Head of caudate nucleus (tissue), 42 donors: ENCODE measurements at regions not wholly inside any gene's neighbourhood (a gene's known extent, or its start where the extent isn't known, plus 50 kb on each side); places are given as distances from the start of the nearest gene placed in this dataset.
"Not testable (repeated sequence)": the region's sequence is repeated elsewhere in the genome, so short reads cannot be mapped to it uniquely, and the experiment has no call there.

Source experiments
- DNase-seq, 42 donors: peaks; one replicate each; pipeline versions ENCODE4 v3.0.0 to v3.0.0-alpha.2; 2020 to 2021; ENCODE audit warnings: mixed read lengths in 7 of 42
- intact Hi-C: fragments of 100-400 bp; cut with DNase I; formaldehyde crosslinking; loops from one replicate; pipeline ENCODE4 v1.15.0; 2022

DNA sequence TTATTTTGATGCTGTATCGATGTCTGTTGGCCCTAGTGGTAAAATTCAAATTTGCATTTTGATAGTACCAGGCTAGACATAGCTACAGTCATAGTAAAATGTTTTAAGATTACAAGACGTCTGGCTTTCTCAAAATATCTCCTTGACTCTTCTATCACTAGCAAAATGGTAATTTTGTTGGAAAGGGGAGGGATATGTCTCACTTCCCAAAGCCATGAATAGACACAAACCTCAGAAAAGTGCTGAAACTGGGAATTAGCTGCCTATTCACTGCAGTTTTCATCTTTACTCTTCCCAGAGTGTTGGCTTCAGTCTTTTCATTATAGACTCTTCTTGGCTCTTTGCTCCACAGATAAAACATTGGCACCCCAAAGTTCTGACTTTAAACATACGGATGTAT, 1009.9 kb downstream of the ADGRL2 start:
- intact Hi-C loops = no loop called here
- DNase-seq = no peak

DNA sequence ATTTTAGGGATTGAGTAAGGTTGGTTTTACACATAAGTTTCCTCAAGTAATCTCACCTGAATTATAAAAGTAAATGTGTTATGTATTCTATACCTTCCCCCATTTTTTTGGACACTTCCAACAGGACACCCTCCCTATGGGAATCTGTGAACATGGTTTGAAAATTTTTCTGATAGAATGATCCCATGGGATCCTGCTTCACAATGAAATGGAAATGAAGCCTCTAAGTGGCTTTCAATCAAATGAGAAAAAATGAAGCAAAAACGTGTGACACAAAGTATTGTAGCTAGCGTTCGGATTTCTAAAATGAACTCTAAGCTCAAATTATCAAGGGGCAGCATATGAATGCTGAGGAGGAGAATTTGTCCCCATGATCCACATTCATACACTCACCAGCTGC, 1006.8 kb downstream of the ADGRL2 start:
- DNase-seq = no peak
- intact Hi-C loops = no loop called here

DNA sequence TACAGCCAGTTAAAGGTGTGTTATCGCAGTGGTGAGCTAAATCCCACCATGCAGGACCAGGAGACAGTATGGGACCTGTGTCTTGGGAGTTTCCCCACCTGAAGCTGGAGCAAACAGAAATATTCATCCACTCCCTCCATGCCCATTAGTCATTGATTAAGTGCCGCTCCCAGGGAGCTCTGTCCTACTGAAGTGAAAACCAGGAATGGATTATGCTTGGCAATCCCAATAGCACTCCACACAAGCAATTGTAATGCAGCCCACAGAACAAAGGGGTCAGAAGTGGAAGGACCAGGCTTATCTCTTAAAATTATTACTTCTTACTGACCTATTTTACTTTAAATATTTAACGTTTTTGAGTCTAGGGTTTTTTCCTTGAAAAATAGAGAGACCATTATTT, 1005.4 kb downstream of the ADGRL2 start:
- no peak for DNase-seq
- intact Hi-C loops = no loop called here

DNA sequence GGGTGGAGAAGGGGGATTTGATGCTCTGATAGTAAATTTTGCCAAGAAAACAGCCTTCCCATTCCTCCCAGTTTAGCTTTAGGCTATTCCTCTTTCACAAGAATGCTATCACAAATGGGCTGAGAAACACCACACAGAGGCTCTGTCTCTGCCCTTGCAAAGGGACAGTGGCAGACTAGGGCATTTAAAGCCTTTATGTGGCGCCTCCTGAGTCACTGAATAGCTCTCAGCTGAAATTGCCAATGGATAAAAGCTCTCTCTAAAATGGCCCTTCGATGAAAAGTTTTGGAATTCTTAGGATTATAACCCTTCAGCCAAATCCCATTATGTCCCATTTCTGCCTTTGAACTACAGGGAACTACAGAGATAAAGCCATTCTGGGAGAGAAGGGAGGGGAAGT, 1000.4 kb downstream of the ADGRL2 start:
- intact Hi-C loops = no loop called here
- no peak for DNase-seq

DNA sequence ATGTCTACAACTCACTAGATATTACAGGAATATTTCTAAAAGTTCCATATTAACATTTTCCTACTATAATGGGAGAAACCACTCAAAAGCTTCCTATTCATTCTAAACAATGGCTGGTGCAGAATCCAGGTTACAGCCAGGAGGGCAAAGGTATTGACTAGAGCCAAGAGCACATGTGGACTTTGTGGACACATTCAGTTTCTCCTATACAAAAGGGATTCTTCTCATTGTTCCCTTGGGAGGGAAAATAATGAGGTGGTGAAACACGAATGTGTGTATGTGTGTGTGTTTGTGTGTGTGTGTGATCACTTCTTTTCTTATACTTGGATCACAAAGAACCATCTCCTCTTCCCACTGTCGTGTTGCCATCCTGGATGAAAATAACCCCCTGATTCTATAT, 1000.0 kb downstream of the ADGRL2 start:
- DNase-seq = no peak
- intact Hi-C loops = no loop called here

DNA sequence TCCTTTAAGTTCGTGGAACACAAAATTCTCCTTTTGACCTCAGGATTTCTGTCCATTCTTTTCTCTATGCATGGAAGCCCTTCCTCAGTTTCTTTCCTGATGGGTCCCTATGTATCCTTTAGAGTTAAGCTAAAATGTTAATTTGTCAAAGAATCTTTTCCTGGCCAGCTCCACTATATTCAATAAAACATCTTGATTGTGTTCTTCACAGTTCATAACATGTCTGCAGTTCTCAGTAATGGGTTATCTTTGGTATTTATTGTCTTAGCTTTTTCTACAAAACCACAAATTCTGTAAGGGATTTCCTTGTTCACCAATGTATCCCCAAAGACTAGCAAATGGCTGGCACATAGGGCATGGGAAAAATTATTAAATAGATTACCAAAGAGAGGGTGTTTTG, 998.5 kb downstream of the ADGRL2 start:
- no peak for DNase-seq
- intact Hi-C loops = no loop called here

DNA sequence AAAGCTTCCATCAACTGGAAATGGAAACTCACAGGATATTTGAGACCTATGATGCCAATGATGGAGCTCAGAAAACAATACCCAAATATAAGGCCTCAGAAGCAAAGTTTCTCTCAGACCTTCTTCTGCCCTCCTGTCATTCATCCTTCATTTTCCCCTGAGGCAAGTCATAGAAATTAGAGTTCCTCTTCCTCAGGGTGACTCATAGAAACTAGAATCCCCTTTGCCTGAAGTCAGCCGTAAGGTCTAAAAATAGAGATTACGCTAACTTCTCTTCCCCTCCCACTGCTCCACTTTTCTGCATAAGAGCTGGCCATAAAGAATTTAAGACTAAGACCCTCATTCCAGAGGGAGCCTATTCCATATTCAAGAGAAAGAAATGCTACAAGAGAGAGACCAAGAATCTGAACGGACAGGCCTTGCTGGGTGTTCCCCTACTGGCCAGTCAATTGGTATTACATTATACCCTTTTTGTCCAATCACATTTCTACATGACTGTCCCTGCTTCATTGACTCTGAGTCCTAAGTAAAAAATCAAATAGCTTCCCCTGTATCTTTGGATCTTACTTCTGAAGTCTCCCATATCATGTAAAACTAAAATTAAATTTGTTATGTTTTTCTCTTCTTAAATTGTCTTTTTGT, 994.9 kb downstream of the ADGRL2 start:
- no peak for DNase-seq
- intact Hi-C loops = no loop called here

DNA sequence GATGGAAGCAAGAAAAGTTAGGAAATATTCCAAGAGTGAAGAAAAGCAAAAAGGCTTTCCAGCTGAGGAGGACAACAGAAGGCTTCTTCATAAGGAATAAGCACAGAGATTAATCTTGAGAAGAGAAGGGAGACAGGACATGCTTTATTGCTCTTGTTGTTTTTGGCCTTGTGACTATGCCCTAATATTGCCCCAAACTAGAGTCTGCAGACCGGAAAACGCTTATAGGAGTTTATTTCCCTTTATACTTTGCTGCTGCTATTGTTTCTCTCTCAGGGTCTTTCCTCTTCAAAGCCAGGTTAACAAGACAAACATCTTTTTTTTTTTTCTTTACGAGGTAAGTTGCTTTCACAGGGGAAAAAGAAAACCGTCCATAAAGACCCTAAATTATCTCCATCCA, 991.4 kb downstream of the ADGRL2 start:
- intact Hi-C loops = no loop called here

DNA sequence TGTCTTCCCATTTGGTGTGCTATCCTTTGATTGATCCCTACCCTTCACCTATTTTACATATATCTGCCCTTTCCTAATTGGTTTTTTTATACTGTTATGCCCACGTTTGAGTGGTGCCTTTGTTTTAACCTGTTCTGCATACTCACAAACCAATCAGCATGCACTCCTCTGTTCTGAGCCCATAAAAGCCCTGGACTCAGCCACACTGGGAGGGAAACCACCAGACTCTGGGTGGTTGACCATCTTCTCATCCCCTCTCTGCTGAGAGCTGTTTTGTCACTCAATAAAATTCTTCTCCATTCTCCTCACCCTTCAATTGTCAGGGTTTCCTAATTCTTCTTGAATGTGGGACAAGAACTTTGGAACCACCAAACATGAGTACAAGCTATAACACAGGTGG, 989.8 kb downstream of the ADGRL2 start:
- intact Hi-C loops = no loop called here

More for the DNA sequence above, 991.4 kb downstream of the ADGRL2 start:
- no peak for DNase-seq

DNA sequence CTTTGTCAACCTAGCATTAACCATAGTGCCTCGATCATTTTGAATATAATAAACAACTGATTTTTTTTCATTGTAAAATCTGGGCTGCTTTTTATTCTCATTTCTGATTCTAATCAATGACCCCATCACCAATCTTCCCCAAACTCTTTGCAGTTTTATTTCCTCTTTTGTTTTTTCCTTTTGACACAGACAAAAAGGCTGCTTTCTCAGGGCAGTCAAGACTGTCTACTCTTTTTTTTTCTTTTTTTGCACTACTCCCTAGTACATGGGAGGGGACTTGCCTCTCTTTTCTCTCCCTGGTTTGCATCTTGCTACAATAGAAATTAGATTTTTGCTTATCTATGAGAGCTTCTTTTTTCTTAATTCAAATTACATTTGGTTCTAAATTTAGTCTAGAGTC, 987.9 kb downstream of the ADGRL2 start:
- no peak for DNase-seq
- intact Hi-C loops = no loop called here

More for the DNA sequence above, 989.8 kb downstream of the ADGRL2 start:
- DNase-seq = no peak

DNA sequence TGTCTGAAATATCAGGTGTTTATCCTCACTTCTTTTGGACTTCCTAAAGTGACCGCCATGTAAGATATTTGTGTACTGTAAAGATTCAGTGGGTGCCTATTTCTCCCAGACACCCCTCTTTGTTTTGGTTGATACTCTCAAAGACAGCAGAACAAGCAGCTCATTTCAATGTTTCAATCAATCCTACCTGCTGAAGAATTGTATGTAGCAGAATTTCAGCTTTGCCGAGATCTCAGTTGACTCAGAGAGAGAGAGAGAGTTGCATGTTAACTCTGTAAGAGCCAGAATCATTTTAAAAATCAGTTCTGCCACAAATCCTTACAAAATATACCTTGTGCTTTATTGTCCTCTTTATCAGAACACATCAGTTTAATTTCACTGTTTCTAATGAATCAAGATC, 987.3 kb downstream of the ADGRL2 start:
- DNase-seq = no peak
- intact Hi-C loops = no loop called here

DNA sequence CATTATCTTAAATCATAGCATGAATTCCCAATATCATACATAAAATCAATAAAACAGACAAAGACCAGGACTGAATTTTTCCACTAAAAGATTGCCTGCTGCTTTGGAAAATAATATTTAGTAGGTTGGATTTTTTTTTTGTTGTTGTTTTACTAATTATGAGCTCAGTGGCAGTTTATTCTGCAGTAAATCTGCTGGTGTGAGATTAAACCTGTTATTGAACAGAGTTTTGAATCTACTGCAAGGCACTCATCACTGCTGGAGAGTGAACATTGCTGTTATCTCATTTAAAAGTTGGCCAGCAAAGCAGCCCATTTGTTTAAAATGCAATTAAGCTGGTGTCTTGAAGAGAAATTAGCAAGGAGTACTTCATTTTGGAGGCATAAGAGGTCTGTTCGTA, 986.1 kb downstream of the ADGRL2 start:
- intact Hi-C loops = no loop called here
- DNase-seq = no peak

DNA sequence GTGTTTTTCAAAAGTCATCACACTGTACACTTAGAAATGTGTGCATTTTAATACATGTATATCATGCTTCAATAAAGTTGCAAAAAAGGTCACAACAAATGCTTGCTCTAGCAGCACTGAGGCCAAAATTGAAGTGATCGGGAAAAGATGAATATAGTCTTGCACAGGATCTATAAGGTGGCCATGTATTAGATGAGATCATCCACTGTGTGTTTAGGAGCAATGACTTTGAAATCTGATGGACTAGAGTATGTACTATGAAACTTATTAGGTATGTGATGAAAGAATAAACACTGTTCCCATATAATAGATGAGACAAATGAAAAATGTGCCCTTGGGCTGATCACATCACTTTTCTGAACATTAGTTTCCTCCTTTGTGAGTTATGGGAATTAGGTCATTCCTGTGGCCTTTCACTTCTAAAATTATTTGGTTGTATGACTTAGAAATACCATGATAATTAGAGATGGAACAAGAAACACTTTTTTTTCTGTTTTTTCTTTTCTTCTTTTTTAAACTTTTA, 984.6 kb downstream of the ADGRL2 start:
- intact Hi-C loops = no loop called here
- no peak for DNase-seq

DNA sequence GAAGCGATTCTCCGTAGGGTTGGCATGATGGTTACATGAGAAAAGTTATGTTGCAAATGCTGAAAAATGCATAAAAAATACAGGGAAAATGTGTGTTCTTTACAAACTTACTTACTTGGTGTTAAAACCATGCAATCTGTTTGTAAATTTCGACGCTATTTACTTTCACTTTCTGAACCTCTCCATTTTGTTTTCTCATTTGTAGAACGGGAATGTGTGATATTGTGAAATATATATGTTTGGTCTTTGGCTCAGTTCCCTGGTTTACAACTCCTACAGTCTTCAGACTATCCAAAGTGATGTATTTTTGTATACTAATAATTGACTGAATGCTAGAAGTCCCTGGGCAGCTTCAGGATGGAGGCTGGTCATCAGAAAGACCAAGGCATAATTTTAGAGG, 982.3 kb downstream of the ADGRL2 start:
- no peak for DNase-seq
- intact Hi-C loops = no loop called here

DNA sequence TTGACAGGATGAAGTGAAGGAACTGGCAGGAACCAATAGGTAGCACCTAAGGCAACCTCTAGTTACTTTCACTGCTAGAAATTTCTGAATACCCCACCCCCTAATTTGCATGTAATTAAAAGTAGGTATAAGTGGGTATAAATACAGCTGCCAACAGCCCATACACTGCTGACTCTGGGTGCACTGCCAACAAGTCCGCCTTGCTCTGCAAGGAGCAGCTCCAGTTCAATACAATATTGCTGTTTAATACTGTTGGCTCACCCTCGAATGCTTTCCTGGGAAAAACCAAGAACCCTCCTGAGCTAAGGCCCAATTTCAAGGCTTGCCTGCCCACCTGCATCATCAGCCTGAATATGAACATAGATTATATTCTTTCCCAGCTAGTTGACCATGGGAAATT, 981.9 kb downstream of the ADGRL2 start:
- DNase-seq = no peak
- intact Hi-C loops = no loop called here

DNA sequence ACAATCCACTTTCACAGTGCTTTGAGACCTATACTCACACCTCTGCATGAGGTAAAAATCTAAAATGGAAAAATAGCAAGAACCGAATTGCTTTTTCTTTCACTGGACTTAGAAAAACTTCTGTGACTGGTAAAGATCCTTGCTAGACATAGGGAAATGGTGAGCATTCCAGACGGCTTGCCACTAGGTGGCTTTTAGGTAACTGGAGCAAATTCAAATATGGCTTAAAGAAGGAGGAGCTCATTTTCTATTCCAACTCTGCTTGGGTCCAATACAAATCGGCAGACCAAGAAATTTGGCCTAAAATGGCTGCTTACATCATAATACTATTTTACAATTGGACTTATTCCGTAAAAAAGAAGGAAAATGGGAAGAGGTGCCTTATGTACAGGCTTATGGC, 977.9 kb downstream of the ADGRL2 start:
- intact Hi-C loops = no loop called here
- DNase-seq = no peak

DNA sequence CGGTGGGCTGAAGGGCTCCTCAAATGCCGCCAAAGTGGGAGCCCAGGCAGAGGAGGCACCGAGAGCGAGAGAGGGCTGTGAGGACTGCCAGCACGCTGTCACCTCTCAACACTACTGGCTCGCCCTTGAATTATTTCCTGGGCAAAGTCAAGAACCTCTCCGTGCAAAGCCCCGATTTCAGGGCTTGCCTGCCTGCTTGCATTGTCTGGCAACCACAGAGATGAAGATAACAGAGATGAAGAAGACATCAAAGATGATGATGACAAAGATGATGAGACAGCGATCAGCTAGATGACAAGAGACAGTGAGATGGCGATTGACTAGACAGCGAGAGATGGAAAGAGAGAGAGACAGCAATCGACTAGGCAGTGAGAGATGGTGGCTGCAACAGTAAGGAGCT, 976.5 kb downstream of the ADGRL2 start:
- no peak for DNase-seq
- intact Hi-C loops = no loop called here

DNA sequence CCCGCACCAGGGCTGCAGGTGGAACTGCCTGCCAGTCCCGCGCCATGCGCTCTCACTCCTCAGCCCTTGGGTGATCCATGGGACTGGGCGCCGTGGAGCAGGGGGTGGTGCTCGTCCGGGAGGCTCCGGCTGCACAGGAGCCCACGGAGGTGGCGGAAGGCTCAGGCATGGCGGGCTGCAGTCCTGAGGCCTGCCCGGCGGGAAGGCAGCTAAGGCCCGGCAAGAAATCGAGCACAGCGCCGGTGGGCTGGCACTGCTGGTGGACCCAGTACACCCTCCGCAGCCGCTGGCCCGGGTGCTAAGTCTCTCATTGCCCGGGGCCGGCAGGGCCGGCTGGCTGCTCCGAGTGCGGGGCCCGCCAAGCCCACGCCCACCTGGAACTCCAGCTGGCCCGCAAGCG, 976.0 kb downstream of the ADGRL2 start:
- DNase-seq, intact Hi-C loops: not testable (repeated sequence)

DNA sequence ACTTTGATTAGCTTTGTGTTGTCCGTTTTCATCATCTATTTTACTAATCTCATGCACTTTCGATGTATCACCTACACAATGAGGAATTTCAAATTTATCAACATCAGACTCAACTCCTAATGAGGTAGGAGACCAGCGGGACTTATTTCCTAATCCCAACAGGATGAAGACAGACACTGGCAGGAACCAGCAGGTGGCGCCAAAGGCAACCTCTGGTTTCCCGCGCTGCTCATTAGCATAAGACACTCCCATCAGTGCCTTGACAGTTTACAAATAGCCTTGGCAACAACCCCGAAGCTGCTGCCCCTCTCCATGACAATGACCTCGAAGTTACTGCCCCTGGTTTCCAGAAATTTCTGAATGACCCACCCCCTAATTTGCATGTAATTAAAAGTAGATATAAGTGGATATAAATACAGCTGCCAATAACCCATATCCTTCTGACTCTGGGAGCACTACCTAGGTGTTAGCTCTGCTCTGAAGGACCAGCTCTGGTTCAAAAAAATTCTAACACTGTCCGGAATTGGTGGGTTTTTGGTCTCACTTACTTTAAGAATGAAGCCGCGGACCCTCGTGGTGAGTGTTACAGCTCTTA, 974.8 kb downstream of the ADGRL2 start:
- intact Hi-C loops = no loop called here
- peak in 41 of 42 donors; percentile 13 to 87 (median 63) for DNase-seq

DNA sequence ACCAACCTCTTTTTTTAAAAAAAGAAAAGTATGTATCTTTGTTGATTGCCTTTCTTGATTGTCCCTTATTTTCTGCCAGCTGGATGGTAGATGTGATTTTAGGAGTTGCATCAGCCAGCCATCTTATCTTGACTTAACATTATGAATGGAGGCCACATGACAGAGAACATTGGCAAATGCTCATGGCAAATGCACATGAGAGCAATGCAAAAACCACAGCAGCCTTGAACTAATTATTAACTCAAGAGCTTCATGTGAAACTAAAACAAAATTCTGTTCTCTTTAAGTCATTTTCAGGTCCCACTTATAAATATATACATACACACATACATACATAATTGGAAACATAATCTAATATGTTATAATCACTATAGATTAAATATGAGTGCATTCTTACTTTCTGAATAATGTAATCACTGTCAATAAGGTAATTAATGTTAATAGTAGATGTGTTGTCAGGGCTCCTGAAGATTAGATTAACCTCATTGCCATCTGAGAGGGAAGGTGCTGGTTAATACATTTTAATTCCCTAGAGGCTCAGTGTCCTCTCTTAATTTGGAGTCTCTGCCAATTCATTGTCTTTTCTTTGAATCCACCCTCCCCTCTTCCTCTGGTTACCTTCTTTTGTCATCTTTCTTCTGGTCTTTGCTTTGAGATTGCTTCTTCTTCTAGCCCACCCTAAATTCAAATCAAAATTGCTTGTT, 962.2 kb downstream of the ADGRL2 start:
- intact Hi-C loops = no loop called here
- no peak for DNase-seq

DNA sequence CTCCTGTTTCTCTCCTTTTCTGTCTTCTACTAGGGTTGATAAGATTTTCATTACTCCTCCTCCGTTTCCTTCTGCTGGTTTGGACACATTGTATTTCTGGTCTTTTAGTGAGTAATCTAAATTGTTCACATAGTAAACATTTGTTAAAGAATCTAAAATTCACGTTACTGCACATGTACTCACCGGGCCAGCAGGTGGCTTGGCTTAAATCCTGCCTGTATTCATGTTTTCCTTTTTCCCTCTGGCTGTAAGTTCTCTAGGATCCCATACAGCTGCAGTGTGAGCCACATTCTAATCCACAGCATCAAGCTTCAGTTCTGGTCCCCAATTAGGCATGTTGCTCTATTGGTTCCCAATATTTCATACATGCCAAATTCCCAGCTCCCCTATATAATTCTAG, 958.3 kb downstream of the ADGRL2 start:
- no peak for DNase-seq
- intact Hi-C loops = no loop called here
